ENCODE measurements at regions not wholly inside any gene's neighbourhood (a gene's known extent, or its start where the extent isn't known, plus 50 kb on each side); places are given as distances from the start of the nearest gene placed in this dataset.

DNA sequence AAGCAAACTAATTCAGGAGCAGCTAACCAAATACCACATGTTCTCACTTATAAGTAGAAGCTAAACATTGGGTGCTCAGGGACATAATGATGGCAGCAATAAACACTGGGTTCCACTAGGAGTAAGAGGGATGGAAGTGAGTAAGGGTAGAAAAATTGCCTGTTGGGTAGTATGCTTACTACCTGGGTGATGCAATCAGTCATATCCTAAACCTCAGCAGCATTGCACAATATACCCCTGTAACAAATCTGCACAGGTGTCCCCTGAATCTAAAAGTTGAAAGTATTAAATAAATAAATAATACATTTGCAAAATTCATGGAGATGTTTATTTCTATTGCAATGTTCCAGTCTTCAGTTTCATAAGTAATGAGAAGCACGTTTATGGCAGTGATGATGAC lies 409.8 kb upstream of the FOXG1 start:
- no peak for DNase-seq (ENCODE audit: low read depth)
- in situ Hi-C loops (cut with HindIII; ENCODE audit: low sequenced_read_pairs) = no loop called here
- TF ChIP-seq, protein P1, sequence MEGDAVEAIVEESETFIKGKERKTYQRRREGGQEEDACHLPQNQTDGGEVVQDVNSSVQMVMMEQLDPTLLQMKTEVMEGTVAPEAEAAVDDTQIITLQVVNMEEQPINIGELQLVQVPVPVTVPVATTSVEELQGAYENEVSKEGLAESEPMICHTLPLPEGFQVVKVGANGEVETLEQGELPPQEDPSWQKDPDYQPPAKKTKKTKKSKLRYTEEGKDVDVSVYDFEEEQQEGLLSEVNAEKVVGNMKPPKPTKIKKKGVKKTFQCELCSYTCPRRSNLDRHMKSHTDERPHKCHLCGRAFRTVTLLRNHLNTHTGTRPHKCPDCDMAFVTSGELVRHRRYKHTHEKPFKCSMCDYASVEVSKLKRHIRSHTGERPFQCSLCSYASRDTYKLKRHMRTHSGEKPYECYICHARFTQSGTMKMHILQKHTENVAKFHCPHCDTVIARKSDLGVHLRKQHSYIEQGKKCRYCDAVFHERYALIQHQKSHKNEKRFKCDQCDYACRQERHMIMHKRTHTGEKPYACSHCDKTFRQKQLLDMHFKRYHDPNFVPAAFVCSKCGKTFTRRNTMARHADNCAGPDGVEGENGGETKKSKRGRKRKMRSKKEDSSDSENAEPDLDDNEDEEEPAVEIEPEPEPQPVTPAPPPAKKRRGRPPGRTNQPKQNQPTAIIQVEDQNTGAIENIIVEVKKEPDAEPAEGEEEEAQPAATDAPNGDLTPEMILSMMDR (IDR thresholded peaks at IDR 0.05; ENCODE audit: low read depth, low read length, missing control alignments) = no peak
- no peak overlapping the region for H3K4me3 ChIP-seq (ENCODE audit: low read depth, low read length)

DNA sequence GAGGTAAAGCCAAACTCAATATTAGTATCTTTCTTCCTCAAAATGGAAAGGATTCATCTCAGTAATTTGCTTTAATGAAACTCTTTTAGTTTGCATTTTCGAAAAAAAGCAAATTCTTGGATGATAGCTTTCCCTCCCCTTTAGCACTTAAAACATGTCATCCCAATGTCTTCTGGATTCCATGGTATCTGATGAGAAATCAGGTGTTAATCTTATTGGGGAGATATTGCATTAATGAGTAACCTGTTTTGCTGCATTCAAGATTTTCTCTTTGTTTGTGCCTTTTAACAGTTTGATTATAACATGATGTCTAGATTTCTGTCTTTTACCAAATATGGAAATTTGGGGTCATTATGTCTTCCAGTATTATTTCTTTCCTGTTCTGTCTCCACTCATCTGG lies 405.1 kb upstream of the FOXG1 start:
- H3K4me3 ChIP-seq (ENCODE audit: low read depth, low read length) = no peak overlapping the region
- in situ Hi-C loops (cut with HindIII; ENCODE audit: low sequenced_read_pairs) = no loop called here
- no peak for DNase-seq (ENCODE audit: low read depth)
- TF ChIP-seq, protein P1 (IDR thresholded peaks at IDR 0.05; ENCODE audit: low read depth, low read length, missing control alignments) = no peak

DNA sequence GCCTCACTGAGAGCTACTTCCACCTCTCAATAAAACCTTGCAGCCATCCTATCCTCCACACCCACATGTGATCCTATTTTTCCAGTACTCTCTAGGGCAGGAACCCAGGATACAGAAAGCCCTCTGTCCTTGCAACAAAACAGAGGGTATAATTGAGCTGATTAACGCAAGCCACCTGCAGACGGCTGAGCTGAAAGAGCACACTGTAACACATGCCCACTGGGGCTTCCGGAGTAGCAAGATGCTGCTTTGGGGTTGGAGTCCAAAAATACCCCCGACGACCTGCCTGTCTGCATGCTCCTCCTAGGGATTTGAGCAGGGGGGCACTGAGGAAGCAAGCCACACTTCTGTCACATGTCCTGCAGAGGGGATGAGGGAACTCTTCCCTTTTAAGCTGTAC lies 401.1 kb upstream of the FOXG1 start:
- no peak overlapping the region for H3K4me3 ChIP-seq (ENCODE audit: low read depth, low read length)
- TF ChIP-seq, protein P1 (IDR thresholded peaks at IDR 0.05; ENCODE audit: low read depth, low read length, missing control alignments) = no peak
- no peak for DNase-seq (ENCODE audit: low read depth)
- in situ Hi-C loops (cut with HindIII; ENCODE audit: low sequenced_read_pairs) = no loop called here

DNA sequence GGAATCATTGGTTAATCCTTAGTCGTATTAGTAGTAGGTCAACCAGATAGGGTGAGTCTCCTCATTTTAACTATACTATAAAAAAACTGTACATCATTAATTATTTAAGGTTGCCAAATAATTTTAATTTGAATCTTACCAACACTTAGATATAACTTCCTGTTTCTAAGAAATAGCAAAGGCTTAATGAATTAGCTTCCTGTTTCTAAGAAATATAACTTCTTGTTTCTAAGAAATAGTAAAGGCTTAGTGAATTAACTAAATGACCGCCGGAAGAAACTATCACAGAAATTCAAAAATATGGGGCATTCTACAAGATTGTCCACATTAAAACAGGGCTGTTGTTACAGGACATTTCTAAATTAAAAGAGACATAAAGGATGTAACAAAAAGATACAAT lies 392.9 kb upstream of the FOXG1 start:
- no peak for DNase-seq (ENCODE audit: low read depth)
- no peak overlapping the region for H3K4me3 ChIP-seq (ENCODE audit: low read depth, low read length)
- in situ Hi-C loops (cut with HindIII; ENCODE audit: low sequenced_read_pairs) = no loop called here
- TF ChIP-seq, protein P1 (IDR thresholded peaks at IDR 0.05; ENCODE audit: low read depth, low read length, missing control alignments) = no peak

DNA sequence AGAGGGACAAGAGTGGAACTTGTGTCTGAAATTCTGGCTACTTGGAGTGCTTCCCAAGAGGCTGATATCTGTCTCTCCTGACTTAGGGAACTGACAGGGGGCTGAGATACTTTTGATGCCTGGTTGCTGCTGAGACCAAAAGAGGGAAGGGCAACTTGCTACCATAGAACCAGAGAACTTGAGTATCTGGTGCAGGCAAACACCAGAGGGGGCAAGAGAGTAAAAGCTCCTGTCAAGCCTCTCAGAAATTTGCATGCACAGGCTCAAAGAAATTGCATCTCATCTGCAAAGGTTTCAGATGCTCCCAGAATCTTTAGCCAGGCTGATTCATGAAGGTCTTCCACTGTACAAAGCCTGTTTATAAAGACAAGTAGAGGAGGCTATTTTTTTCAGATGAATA lies 391.3 kb upstream of the FOXG1 start:
- no peak overlapping the region for H3K4me3 ChIP-seq (ENCODE audit: low read depth, low read length)
- in situ Hi-C loops (cut with HindIII; ENCODE audit: low sequenced_read_pairs) = no loop called here
- peak; percentile 23 for DNase-seq (ENCODE audit: low read depth)
- TF ChIP-seq, protein P1 (IDR thresholded peaks at IDR 0.05; ENCODE audit: low read depth, low read length, missing control alignments) = peak; percentile 70

DNA sequence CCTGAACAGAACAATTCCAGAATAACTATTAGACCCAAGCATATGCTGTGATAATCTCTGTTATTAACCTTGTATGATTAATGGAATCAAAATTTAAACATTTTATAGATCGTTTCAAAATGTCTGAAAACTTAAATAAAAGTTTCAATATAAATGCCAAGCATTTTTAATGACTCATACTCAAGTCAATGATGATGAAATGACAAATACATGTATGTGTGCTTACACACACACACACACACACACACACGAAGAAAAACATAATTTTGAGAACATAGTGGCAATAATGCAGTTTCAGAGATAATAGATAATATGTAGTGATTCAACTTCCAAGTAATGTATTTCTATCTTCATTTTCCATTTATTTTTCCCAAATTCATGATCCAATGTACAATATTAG lies 384.9 kb upstream of the FOXG1 start:
- in situ Hi-C loops (cut with HindIII; ENCODE audit: low sequenced_read_pairs) = no loop called here
- TF ChIP-seq, protein P1 (IDR thresholded peaks at IDR 0.05; ENCODE audit: low read depth, low read length, missing control alignments) = no peak
- no peak for DNase-seq (ENCODE audit: low read depth)
- no peak overlapping the region for H3K4me3 ChIP-seq (ENCODE audit: low read depth, low read length)
